Bronchial epithelial cell (primary cell): ENCODE measurements at regions not wholly inside any gene's neighbourhood (a gene's known extent, or its start where the extent isn't known, plus 50 kb on each side); places are given as distances from the start of the nearest gene placed in this dataset.

Experiments
- DNase-seq: peaks from one replicate; pipeline ENCODE4 v3.0.0-alpha.2; 2010; ENCODE audit warnings: low read depth
- FAIRE-seq: peaks from 2 replicates; lab custom pipeline; 2011; peaks lifted over from hg19 to GRCh38; lab: Jason Lieb, UNC
- H3K27me3 ChIP-seq: 2 replicates; pipeline ENCODE4 v1.5.1; 2011; ENCODE audit warnings: low read length; ENCODE audit not compliant: control insufficient read depth, insufficient read depth
- H3K36me3 ChIP-seq: 2 replicates; pipeline ENCODE4 v1.5.1; 2011; ENCODE audit warnings: low read length; ENCODE audit not compliant: control insufficient read depth, insufficient read depth
- H3K4me3 ChIP-seq: 2 replicates; pipeline ENCODE4 v1.5.1; 2011; ENCODE audit warnings: mild to moderate bottlenecking, low read depth, low read length, control low read depth
- TF ChIP-seq, protein P1 (sequence below): IDR thresholded peaks from 2 replicates; pipeline ENCODE4 v1.5.1; 2011; ENCODE audit warnings: mild to moderate bottlenecking, moderate library complexity, low read length, control low read depth, inconsistent platforms; ENCODE audit not compliant: insufficient read depth, severe bottlenecking

GRCh38 chr3:72587282-72587681, 261.0 kb downstream of the SHQ1 start:
- H3K36me3 ChIP-seq, result no peaks in the 10 kb centered on the region
- DNase-seq, result no peak
- no peaks in the 10 kb centered on the region for H3K27me3 ChIP-seq
- no peak overlapping the region for H3K4me3 ChIP-seq
- TF ChIP-seq, protein P1, sequence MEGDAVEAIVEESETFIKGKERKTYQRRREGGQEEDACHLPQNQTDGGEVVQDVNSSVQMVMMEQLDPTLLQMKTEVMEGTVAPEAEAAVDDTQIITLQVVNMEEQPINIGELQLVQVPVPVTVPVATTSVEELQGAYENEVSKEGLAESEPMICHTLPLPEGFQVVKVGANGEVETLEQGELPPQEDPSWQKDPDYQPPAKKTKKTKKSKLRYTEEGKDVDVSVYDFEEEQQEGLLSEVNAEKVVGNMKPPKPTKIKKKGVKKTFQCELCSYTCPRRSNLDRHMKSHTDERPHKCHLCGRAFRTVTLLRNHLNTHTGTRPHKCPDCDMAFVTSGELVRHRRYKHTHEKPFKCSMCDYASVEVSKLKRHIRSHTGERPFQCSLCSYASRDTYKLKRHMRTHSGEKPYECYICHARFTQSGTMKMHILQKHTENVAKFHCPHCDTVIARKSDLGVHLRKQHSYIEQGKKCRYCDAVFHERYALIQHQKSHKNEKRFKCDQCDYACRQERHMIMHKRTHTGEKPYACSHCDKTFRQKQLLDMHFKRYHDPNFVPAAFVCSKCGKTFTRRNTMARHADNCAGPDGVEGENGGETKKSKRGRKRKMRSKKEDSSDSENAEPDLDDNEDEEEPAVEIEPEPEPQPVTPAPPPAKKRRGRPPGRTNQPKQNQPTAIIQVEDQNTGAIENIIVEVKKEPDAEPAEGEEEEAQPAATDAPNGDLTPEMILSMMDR, result no peak
- FAIRE-seq, result no peak

DNA sequence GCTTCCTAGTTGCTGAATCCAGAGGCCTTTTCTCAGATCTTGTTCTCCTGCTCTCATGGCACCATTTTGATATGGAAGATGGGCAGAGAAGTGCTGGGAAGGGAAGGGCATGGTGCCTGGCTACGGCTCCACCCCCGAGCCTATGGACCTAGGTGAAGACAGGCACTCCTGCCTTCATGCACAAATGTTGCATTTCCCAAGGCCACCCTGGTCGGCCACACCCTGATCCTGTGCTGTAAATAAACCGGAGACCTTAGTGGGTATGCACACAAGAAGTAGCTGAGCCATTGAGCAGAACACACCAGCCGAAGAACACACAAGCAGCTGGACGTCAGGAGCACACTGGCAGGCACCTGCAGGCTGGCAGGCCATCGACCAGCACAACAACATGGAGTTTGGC, 261.6 kb downstream of the SHQ1 start:
- H3K27me3 ChIP-seq, result no peaks in the 10 kb centered on the region
- FAIRE-seq, result no peak
- DNase-seq, result no peak
- no peak overlapping the region for H3K4me3 ChIP-seq
- H3K36me3 ChIP-seq, result no peaks in the 10 kb centered on the region
- TF ChIP-seq, protein P1, result no peak

GRCh38 chr3:72585966-72586365, 262.3 kb downstream of the SHQ1 start:
- Histone ChIP-seq H3K4me3 (no peak overlapping the region), H3K27me3 (peaks cover 2% of the 10 kb centered on the region), H3K36me3 (no peaks in the 10 kb centered on the region)
- FAIRE-seq (no peak), DNase-seq (no peak)
- TF ChIP-seq, protein P1, result no peak

GRCh38 chr3:72584262-72584661, 264.0 kb downstream of the SHQ1 start:
- no peaks in the 10 kb centered on the region for H3K36me3 ChIP-seq
- FAIRE-seq (no peak), DNase-seq (no peak)
- TF ChIP-seq, protein P1, result no peak
- peaks cover 2% of the 10 kb centered on the region for H3K27me3 ChIP-seq
- no peak overlapping the region for H3K4me3 ChIP-seq

DNA sequence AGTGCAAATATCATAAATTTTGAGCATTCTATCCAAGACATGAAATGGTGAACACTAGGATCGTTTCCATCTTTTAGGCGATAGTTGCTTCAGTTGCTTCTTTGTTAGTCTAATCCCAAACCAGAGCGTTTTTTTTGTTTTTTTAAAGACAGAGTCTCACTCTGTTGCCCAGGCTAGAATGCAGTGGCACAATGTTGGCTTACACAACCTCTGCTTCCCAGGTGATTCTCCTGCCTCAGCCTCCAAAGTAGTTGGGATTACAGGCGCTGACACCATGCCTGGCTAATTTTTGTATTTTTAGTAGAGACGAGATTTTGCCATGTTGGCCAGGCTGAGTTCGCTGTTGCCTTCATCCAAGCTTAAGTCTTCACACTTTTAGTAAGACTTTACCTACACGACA, 265.3 kb downstream of the SHQ1 start:
- peaks cover 2% of the 10 kb centered on the region for H3K27me3 ChIP-seq
- H3K36me3 ChIP-seq, result no peaks in the 10 kb centered on the region
- H3K4me3 ChIP-seq, result no peak overlapping the region
- FAIRE-seq (no peak), DNase-seq (no peak)
- TF ChIP-seq, protein P1, result no peak

DNA sequence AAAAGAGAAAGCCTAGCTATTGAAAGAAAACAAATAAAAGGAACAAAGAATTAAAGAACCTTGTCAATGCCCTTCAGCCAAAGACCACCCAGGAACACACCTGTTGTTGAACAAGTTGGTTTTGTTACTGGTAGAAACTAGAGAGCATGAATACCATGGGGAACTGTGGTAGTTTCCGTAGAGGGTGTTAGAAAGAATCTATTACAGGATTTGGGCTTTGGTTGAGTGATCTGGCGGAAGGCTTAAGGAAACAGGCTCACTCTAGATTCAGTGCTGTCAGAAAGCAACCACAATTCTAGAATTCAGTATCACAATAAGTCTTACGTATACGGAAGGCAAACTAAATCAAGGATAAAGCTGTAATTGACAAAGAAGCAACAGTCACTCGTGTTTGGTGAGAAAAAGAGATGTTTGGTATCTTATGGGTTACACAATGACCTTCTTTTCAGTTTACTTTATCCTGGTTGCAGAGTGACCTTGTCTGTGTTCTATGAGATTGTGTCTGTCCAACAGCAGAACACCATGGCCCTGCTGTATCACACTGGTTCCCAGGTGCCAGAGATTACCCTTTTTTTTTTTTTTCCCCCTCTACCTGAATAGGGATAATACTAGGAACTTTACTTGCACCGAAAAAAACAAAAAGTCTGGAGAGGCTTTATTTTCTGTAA, 265.9 kb downstream of the SHQ1 start:
- TF ChIP-seq, protein P1, result no peak
- no peak for FAIRE-seq
- no peak for DNase-seq
- Histone ChIP-seq H3K4me3 (no peak overlapping the region), H3K27me3 (peaks cover 2% of the 10 kb centered on the region), H3K36me3 (no peaks in the 10 kb centered on the region)
